HG02588 (cell line): ENCODE measurements at regions not wholly inside any gene's neighbourhood (a gene's known extent, or its start where the extent isn't known, plus 50 kb on each side); places are given as distances from the start of the nearest gene placed in this dataset.
"Not testable (repeated sequence)": the region's sequence is repeated elsewhere in the genome, so short reads cannot be mapped to it uniquely, and the experiment has no call there.

ENCODE experiments used
- ATAC-seq: cut with Tn5 transposase; IDR thresholded peaks from one replicate; pipeline ENCODE4 v1.9.1; 2021; ENCODE audit warnings: mild to moderate bottlenecking, moderate library complexity; ENCODE audit not compliant: unreplicated experiment

GRCh38 chr2:13515254-13515653 is 798.5 kb downstream of the TRIB2 start:
- no peak for ATAC-seq

- ATAC-seq = no peak
Measured at GRCh38 chr2:13522096-13522495, 805.4 kb downstream of the TRIB2 start.

GRCh38 chr2:13522917-13523821 is 806.4 kb downstream of the TRIB2 start:
- ATAC-seq = peak; percentile 93

- ATAC-seq = no peak
Measured at GRCh38 chr2:13524492-13524891, 807.8 kb downstream of the TRIB2 start.

- not testable (repeated sequence) for ATAC-seq
Measured at GRCh38 chr2:13531735-13532410, 815.1 kb downstream of the TRIB2 start.

- not testable (repeated sequence) for ATAC-seq
Measured at GRCh38 chr2:13532781-13533523, 816.2 kb downstream of the TRIB2 start.

GRCh38 chr2:13533524-13533922 is 816.8 kb downstream of the TRIB2 start:
- no peak for ATAC-seq

GRCh38 chr2:13536941-13537340 is 820.2 kb downstream of the TRIB2 start:
- no peak for ATAC-seq

GRCh38 chr2:13537771-13538349 is 821.1 kb downstream of the TRIB2 start:
- ATAC-seq = no peak

GRCh38 chr2:13539296-13539695 is 822.6 kb downstream of the TRIB2 start:
- ATAC-seq = no peak

- no peak for ATAC-seq
Measured at GRCh38 chr2:13542061-13542460, 825.3 kb downstream of the TRIB2 start.

- no peak for ATAC-seq
Measured at GRCh38 chr2:13542642-13543041, 825.9 kb downstream of the TRIB2 start.

GRCh38 chr2:13543550-13543949 is 826.8 kb downstream of the TRIB2 start:
- peak; percentile 66 for ATAC-seq

GRCh38 chr2:13545320-13545719 is 828.6 kb downstream of the TRIB2 start:
- ATAC-seq = peak; percentile 35

- no peak for ATAC-seq
Measured at GRCh38 chr2:13546131-13546530, 829.4 kb downstream of the TRIB2 start.

GRCh38 chr2:13550285-13551231 is 833.8 kb downstream of the TRIB2 start:
- ATAC-seq = no peak

GRCh38 chr2:13558368-13558767 is 841.6 kb downstream of the TRIB2 start:
- ATAC-seq = peak; percentile 71

- peak; percentile 71 for ATAC-seq
Measured at GRCh38 chr2:13560322-13560721, 843.6 kb downstream of the TRIB2 start.

GRCh38 chr2:13572466-13572865 is 855.7 kb downstream of the TRIB2 start:
- ATAC-seq = no peak

- no peak for ATAC-seq
Measured at GRCh38 chr2:13574831-13575230, 858.1 kb downstream of the TRIB2 start.
